B cell (primary cell): ENCODE measurements at regions not wholly inside any gene's neighbourhood (a gene's known extent, or its start where the extent isn't known, plus 50 kb on each side); places are given as distances from the start of the nearest gene placed in this dataset.

Experiments used
- CTCF ChIP-seq: fragments of 200-600 bp; IDR thresholded peaks from one replicate; pipeline ENCODE4 v1.8.0; 2022; ENCODE audit warnings: antibody characterized with exemption, mild to moderate bottlenecking
- EZH2 ChIP-seq: IDR thresholded peaks from 2 replicates; pipeline ENCODE4 v1.6.1; 2012; ENCODE audit warnings: borderline replicate concordance, low read depth, mild to moderate bottlenecking, moderate library complexity, low read length; ENCODE audit not compliant: insufficient read depth, poor library complexity, severe bottlenecking

- TF ChIP-seq CTCF = no peak
- no peak for TF ChIP-seq EZH2
These were observed 549.6 kb upstream of the KIF2B start for GRCh38 chr17:53273126-53273525.
